ENCODE measurements at regions not wholly inside any gene's neighbourhood (a gene's known extent, or its start where the extent isn't known, plus 50 kb on each side); places are given as distances from the start of the nearest gene placed in this dataset.

- ChIA-PET POLR2A (interaction anchor here (0.7 kb wide), 1 partner anchor 175 kb away, joined by 5 read pairs; no protein-coding TSS in a partner anchor), CTCF (interaction anchor here (0.6 kb wide), 1 partner anchor 220 kb away, joined by 3 read pairs; no protein-coding TSS in a partner anchor), SMC1A (ENCODE audit: uncharacterized antibody, unreplicated experiment) (interaction anchor here (1.4 kb wide), 1 partner anchor 10 kb away, joined by 7 read pairs; no protein-coding TSS in a partner anchor), RAD21 (ENCODE audit: unreplicated experiment) (no interaction called here)
- H3K9me3 ChIP-seq (replicated peaks; ENCODE audit: control insufficient read depth, insufficient read depth, low read length): no peaks in the 10 kb centered on the region
- no TSS peak for BruUV-seq (replicated peaks)
- no peak overlapping the region for H3K9ac ChIP-seq (ENCODE audit: control insufficient read depth, insufficient read depth, low read length)
- no peak overlapping the region for H2AFZ ChIP-seq (ENCODE audit: control insufficient read depth, low read depth, low read length)
- in situ Hi-C loops (cut with MboI): no loop called here
- no peaks in the 10 kb centered on the region for H3K79me2 ChIP-seq (ENCODE audit: control insufficient read depth, insufficient read depth, low read length)
- no peaks in the 10 kb centered on the region for H3K27me3 ChIP-seq (replicated peaks in 1 of 2; ENCODE audit: control insufficient read depth in 2 of 2, insufficient read depth in 2 of 2, low read length in 1 of 2)
- DNase-seq (ENCODE audit: low read depth, low spot score): no peak
- no peaks in the 10 kb centered on the region for H3K36me3 ChIP-seq (ENCODE audit: control insufficient read depth in 2 of 2, insufficient read depth in 2 of 2, low read length in 1 of 2)
- FAIRE-seq: no peak
- no peak for ATAC-seq
- intact Hi-C loops (cut with micrococcal nuclease; ENCODE audit: unreplicated experiment): no loop called here
- no peak for TF ChIP-seq BMI1 (IDR thresholded peaks at IDR 0.05; ENCODE audit: borderline replicate concordance)
- no peak for TF ChIP-seq SRF (IDR thresholded peaks at IDR 0.05; ENCODE audit: low read depth in 2 of 2, low read length in 2 of 2)
- WGBS (ENCODE audit: insufficient coverage, insufficient replicate concordance, low lambda C conversion rate, missing lambda C conversion rate): 99% methylated on average over 3 of the region's 3 CpGs
- no peak overlapping the region for H3K27ac ChIP-seq (ENCODE audit: control insufficient read depth, insufficient read depth)
- H3K4me2 ChIP-seq (ENCODE audit: control insufficient read depth, insufficient read depth): no peak overlapping the region
- no peaks in the 10 kb centered on the region for H3K4me1 ChIP-seq (ENCODE audit: control insufficient read depth, insufficient read depth, low read length)
- H4K20me1 ChIP-seq (ENCODE audit: control insufficient read depth, insufficient read depth): no peaks in the 10 kb centered on the region
- no peak overlapping the region for H3K4me3 ChIP-seq
Measured at GRCh38 chr5:96117771-96118651, 156.4 kb upstream of the ELL2 start.

GRCh38 chr5:96115147-96115807, 153.6 kb upstream of the ELL2 start:
- intact Hi-C loops (cut with micrococcal nuclease; ENCODE audit: unreplicated experiment): no loop called here
- no peak overlapping the region for H2AFZ ChIP-seq (ENCODE audit: control insufficient read depth, low read depth, low read length)
- no peaks in the 10 kb centered on the region for H3K79me2 ChIP-seq (ENCODE audit: control insufficient read depth, insufficient read depth, low read length)
- no peaks in the 10 kb centered on the region for H3K4me1 ChIP-seq (ENCODE audit: control insufficient read depth, insufficient read depth, low read length)
- FAIRE-seq: no peak
- DNase-seq (ENCODE audit: low read depth, low spot score): no peak
- H3K9me3 ChIP-seq (replicated peaks; ENCODE audit: control insufficient read depth, insufficient read depth, low read length): no peaks in the 10 kb centered on the region
- H3K27ac ChIP-seq (ENCODE audit: control insufficient read depth, insufficient read depth): no peak overlapping the region
- H3K4me2 ChIP-seq (ENCODE audit: control insufficient read depth, insufficient read depth): no peak overlapping the region
- no peak overlapping the region for H3K4me3 ChIP-seq
- H3K36me3 ChIP-seq (ENCODE audit: control insufficient read depth in 2 of 2, insufficient read depth in 2 of 2, low read length in 1 of 2): no peaks in the 10 kb centered on the region
- BruUV-seq (replicated peaks): no TSS peak
- TF ChIP-seq SUPT20H (IDR thresholded peaks at IDR 0.05; ENCODE audit: borderline replicate concordance, control insufficient read depth, low read depth, low read length) (no peak), DPF2 (IDR thresholded peaks at IDR 0.05) (no peak), RELA (IDR thresholded peaks at IDR 0.05; ENCODE audit: borderline replicate concordance, partially characterized antibody) (no peak), CBX3 (IDR thresholded peaks at IDR 0.05; ENCODE audit: borderline replicate concordance, low read depth) (no peak), STAT3 (IDR thresholded peaks at IDR 0.05; ENCODE audit: low read depth, low read length) (no peak), TCF12 (IDR thresholded peaks at IDR 0.05; ENCODE audit: low read depth, low read length) (no peak), PML (IDR thresholded peaks at IDR 0.05; ENCODE audit: low read length) (no peak), CTCF (IDR thresholded peaks at IDR 0.05 in 2 of 3, conservative IDR thresholded peaks at IDR 0.05 in 1 of 3; ENCODE audit: control insufficient read depth in 2 of 3, extremely low read depth in 1 of 3, insufficient read depth in 1 of 3, low read depth in 3 of 3, low read length in 3 of 3) (no peak), IRF4 (IDR thresholded peaks at IDR 0.05; ENCODE audit: low read depth, low read length) (no peak), POLR2A (IDR thresholded peaks at IDR 0.05; ENCODE audit: low read depth, low read length) (no peak)
- in situ Hi-C loops (cut with MboI): no loop called here
- CTCF ChIA-PET: interaction anchor here (1.1 kb wide), 1 partner anchor 8 kb away, joined by 3 read pairs; no protein-coding TSS in a partner anchor
- H4K20me1 ChIP-seq (ENCODE audit: control insufficient read depth, insufficient read depth): no peaks in the 10 kb centered on the region
- ATAC-seq: no peak
- RAD21 ChIA-PET (ENCODE audit: unreplicated experiment): interaction anchor here (0.7 kb wide), 1 partner anchor 25 kb away, joined by 3 read pairs; no protein-coding TSS in a partner anchor
- WGBS (ENCODE audit: insufficient coverage, insufficient replicate concordance, low lambda C conversion rate, missing lambda C conversion rate): 91% methylated on average over 1 of the region's 1 CpG
- H3K9ac ChIP-seq (ENCODE audit: control insufficient read depth, insufficient read depth, low read length): no peak overlapping the region
- SMC1A ChIA-PET (ENCODE audit: uncharacterized antibody, unreplicated experiment): interaction anchor here (1.1 to 1.5 kb wide), 2 partner anchors 25 to 66 kb away, joined by 3 read pairs; no protein-coding TSS in a partner anchor
- H3K27me3 ChIP-seq (replicated peaks in 1 of 2; ENCODE audit: control insufficient read depth in 2 of 2, insufficient read depth in 2 of 2, low read length in 1 of 2): no peaks in the 10 kb centered on the region
- POLR2A ChIA-PET: no interaction called here
